ENCODE measurements at regions not wholly inside any gene's neighbourhood (a gene's known extent, or its start where the extent isn't known, plus 50 kb on each side); places are given as distances from the start of the nearest gene placed in this dataset.
"Not testable (repeated sequence)": the region's sequence is repeated elsewhere in the genome, so short reads cannot be mapped to it uniquely, and the experiment has no call there.

DNA sequence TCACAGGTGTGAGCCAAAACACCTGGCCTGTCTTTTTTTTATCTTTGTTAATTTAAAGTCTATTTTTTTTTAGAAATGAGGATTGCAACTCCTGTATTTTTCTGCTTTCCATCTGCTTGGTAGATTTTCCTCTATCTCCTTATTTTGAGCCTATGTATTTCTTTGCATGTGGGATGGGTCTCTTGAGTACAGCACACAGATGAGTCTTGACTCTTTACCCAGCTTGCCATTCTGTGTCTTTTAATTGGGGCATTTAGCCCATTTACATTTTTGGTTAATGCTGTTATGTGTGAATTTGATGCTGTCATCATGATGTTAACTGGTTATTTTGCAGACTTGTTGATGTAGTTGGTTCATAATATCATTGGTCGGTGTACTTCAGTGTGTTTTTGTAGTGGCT, 317.4 kb downstream of the IPO8 start:
- no peak for DNase-seq (ENCODE audit: insufficient read length, low spot score)
- FAIRE-seq = no peak

DNA sequence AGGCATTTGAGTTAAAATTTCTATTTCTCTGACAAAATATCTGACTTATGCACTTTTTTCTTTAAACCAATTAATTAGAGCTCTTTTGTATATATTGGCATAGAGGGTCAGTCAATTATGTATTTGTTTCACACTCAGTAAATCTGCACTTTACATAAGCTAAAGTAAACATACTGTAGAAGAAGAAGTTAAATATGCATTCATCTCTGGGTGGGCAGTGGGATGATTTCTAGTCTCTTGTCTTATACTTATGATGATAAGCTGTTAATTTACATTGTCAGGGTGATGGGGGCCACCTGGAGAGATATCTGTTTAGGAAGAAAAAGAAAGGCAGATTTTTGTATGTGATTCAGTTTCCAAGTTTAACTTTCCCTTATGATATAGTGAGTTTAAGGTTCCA, 330.8 kb downstream of the IPO8 start:
- FAIRE-seq (no peak), DNase-seq (ENCODE audit: insufficient read length, low spot score) (no peak)

DNA sequence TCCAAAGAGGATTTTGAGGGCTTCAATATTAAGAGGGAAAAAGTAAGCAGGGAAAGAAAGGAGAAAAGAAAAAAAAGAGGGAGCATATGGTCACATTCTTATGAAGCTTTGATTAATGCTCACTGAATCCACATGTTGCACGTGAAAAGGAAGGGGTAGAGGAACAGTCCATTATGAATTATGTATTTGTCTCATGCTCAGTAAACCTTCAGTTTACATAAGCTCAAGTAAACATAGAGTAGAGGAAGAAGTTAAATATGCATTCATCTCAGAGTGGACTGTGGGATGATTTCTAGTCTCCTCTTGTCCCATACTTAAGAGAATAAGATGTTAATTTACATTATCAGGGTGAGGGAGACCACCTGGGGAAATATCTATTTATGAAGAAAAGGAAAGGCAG, 334.5 kb downstream of the IPO8 start:
- FAIRE-seq = no peak
- DNase-seq (ENCODE audit: insufficient read length, low spot score) = no peak

GRCh38 chr12:30358671-30359070, 337.0 kb downstream of the IPO8 start:
- FAIRE-seq = no peak
- DNase-seq (ENCODE audit: insufficient read length, low spot score) = no peak

- no peak for FAIRE-seq
- no peak for DNase-seq (ENCODE audit: insufficient read length, low spot score)
These were observed 337.7 kb downstream of the IPO8 start for GRCh38 chr12:30357766-30358490.

DNA sequence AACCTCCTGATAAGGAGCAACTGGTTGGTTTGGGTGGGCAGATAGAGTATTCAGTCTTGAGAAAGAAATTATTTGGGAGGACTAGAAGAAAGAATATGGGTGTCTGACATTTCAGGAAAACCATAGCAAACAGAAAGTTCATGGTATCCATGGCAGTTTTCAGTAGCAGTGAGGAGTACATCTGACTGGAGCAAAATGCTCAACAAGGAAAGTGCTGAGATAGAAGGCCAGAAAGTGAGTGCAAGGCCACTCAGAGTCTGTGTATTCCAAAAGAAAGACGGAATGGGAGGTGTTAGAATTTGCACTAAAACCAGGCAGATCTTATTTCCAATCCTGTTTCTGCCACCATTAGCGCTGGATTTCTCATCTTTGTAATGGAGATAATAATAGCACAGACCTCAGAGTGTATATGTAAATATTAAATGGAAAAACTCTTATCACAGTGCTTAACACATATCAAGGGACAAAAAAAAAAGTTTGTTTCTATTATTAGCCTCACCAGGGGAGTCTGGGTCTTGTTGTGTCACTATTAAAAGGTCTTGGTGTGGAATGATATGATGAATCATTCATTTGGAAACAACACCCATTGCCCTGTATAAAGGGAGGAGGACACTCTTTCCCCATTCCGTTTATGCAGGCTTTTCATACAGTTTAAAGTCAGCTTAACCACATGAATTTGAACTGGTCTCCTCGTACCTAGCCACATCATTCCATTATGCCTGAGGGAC, 349.8 kb downstream of the IPO8 start:
- no peak for DNase-seq (ENCODE audit: insufficient read length, low spot score)
- no peak for FAIRE-seq

- no peak for FAIRE-seq
These were observed 365.1 kb downstream of the IPO8 start for GRCh38 chr12:30330565-30330964.

GRCh38 chr12:30329281-30329680, 366.4 kb downstream of the IPO8 start:
- DNase-seq (ENCODE audit: insufficient read length, low spot score) (no peak), FAIRE-seq (no peak)

More at GRCh38 chr12:30330565-30330964, 365.1 kb downstream of the IPO8 start:
- DNase-seq (ENCODE audit: insufficient read length, low spot score) = no peak

DNA sequence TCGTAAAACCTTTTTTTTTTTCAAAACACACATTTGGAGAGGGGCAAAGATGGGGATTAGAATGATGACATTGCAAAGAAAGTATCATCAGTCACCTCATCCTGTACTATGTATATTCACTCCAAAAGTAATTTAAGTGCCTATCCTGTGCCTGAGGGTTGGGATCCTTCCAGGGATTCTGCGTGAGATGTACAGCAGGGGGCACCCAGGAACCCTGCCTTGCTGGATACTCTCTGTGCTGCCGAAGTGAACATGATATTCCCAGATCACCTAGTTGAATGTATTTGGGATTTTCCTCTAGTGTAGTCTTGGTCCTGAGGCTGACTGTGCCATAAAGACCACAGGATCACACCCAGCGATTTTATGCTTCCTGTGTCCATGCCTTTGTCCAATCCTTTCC, 372.7 kb downstream of the IPO8 start:
- DNase-seq (ENCODE audit: insufficient read length, low spot score) = no peak
- no peak for FAIRE-seq

GRCh38 chr12:30320561-30320960, 375.1 kb downstream of the IPO8 start:
- FAIRE-seq (no peak), DNase-seq (ENCODE audit: insufficient read length, low spot score) (no peak)

DNA sequence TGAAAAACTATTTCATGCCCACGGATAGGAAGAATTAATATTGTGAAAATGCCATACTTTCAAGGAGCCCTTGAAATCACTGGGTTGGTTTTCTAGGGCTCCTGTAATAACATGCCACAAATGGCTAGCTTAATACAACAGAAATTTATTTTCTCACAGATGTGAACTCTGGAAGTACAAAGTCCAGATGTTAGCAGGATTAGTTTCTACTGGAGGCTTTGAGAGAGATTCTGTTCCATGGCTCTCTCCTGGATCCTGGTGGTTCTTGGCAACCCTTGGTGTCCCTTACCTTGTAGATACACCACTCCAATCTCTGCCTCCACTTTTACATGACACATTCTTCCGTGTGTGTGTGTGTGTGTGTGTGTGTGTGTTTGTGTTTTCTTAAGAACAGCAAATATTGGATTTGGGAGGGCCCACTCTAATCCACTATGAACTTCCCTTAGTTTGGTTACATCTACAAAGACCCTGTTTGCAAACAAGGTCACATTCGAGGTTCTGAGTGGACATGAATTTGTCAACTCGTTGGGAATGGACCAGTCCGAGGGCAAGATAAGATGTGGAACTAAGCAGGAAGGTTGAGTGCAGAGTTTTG, 381.1 kb downstream of the IPO8 start:
- FAIRE-seq (no peak), DNase-seq (ENCODE audit: insufficient read length, low spot score) (no peak)

- FAIRE-seq = no peak
These were observed 387.5 kb downstream of the IPO8 start for GRCh38 chr12:30308010-30308717.

DNA sequence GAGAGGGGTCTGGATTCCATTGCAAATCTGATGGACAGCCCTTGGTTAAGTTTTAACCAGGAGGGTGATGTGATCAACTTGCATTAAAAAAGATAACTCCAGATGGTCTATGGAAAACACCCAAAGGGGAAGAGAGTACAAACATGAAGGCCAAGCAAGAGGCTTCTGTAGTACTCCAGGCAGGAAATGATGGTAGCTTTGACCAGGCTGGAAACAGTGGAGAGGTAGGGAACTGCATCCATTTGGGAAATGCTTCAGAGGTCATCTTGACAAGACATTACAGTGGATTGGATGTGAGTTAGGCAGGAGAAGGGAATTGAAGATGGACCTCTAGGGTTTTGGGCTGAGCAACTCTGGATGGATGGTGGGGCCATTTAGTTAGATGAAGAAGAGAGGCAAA, 391.1 kb downstream of the IPO8 start:
- no peak for DNase-seq (ENCODE audit: insufficient read length, low spot score)
- no peak for FAIRE-seq

More at GRCh38 chr12:30308010-30308717, 387.5 kb downstream of the IPO8 start:
- no peak for DNase-seq (ENCODE audit: insufficient read length, low spot score)

- DNase-seq (ENCODE audit: insufficient read length, low spot score) (no peak), FAIRE-seq (no peak)
These were observed 394.4 kb downstream of the IPO8 start for GRCh38 chr12:30301291-30301690.

DNA sequence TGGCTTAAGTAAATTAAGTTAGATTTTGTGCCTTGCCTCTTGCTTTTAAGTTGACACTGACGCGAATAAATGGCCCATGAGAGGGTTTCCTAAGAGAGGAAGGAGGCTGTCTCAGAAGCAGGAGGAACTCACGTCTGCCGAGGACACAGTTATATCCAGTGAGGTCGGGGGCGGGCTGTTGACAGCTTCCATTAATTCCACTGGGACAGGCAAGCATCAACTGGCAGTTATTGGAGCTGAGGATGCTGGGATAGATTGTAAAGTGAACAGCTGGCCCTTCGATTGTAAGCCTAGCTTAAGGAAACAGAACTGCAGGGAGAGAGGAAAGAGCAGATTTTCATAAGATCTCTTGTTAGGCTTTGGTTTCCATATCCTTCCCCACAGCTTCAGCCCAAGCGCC, 399.2 kb downstream of the IPO8 start:
- no peak for FAIRE-seq
- DNase-seq (ENCODE audit: insufficient read length, low spot score) = no peak

DNA sequence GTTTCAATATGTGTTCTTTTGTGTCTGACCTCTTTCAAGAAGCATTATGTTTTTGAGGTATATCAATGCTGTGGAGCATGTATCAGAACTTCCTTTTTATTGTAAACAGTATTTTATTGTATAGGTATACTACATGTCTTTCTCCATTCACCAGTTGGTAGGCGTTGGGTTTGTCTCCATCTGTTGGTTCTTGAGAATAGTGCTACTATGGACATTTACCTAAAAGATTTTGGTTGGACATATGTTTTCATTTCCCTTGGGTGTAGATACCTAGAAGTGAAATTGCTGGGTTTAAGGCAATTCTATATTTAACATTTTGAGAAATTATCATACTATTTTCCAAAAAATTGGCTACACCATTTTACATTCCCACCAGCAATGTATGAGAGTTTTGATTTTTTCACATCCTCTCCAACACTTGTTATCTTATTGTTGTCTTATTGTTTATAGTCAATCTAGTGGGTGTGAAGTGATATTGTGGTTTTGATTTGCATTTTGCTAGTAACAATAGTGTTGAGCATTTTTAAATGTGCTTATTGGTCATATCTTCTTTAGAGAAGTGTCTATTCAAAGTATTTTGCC, 409.2 kb downstream of the IPO8 start:
- FAIRE-seq (no peak), DNase-seq (ENCODE audit: insufficient read length, low spot score) (no peak)

- FAIRE-seq (no peak), DNase-seq (ENCODE audit: insufficient read length, low spot score) (no peak)
These were observed 417.3 kb downstream of the IPO8 start for GRCh38 chr12:30278401-30278800.

DNA sequence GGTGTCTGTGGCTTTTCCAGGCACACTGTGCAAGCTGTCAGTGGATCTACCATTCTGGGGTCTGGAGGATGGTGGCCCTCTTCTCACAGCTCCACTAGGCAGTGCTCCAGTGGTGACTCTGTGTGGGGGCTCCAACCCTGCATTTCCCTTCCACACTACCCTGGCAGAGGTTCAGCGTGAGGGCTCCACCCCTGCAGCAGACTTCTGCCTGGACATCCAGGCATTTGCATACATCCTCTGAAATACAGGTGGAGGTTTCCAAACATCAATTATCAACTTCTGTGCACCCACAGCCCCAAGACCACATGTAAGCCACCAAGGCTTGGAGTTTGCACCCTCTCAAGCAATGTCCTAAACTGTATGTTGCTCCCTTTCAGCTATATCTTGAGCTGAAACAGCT, 423.2 kb downstream of the IPO8 start:
- FAIRE-seq; DNase-seq (ENCODE audit: insufficient read length, low spot score): not testable (repeated sequence)

DNA sequence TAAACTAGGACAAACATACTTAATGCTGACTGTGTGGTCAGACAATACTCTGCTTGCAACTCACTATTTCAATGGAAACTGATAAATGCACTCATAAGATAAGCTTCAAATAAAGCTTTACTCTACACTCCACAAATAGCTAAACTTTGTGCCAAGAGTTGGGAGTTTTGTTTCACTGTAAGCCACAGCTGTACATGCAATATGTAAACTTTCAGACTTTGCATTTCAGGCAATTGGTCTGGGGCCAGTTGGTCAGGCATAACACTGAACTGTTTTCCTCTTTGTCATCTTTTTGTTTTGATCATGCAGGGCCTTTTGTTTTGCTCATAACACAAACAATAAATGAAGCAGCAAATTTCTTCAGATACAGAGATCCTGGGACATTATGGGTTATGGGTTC, 426.2 kb downstream of the IPO8 start:
- no peak for FAIRE-seq
- DNase-seq (ENCODE audit: insufficient read length, low spot score) = no peak

DNA sequence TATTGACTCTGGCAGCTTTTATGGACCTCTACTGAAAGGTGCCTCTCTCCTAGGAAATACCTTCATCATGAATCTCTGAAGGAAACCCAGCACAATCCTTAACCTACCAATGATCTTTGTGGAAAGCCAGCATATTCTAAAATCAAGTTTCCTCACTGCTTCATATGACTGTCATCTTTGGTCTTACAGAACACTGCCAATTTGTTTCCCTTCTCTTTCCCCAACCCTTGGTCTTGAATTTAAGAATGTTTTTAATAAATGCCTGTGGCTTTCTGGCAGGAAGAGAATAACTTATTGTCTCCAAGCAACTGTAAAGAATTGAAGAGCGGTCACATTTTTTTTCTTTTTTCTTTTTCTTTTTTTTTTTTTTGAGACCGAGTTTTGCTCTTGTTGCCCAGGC, 427.6 kb downstream of the IPO8 start:
- FAIRE-seq = no peak
- no peak for DNase-seq (ENCODE audit: insufficient read length, low spot score)

DNA sequence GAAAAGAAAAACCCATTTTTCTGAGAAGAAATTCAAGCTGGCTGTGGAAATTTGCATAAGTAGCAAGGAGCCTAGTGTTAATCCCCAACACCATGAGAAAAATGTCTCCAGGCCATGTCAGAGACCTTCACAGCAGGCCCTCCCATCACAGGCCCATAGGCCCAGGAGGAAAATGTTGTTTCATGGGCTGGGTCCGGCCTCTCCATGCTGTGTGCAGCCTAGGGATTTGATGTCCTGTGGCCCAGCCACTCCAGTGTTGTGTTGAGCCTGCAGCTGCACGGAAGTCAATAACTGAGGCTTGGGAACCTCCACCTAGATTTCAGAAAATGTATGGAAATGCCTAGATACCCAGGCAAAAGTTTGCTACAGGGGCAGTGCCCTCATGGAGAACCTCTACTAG, 432.2 kb downstream of the IPO8 start:
- FAIRE-seq (no peak), DNase-seq (ENCODE audit: insufficient read length, low spot score) (no peak)

All from GM19239 (cell line).